NCI-H226 (cell line): ENCODE measurements at regions not wholly inside any gene's neighbourhood (a gene's known extent, or its start where the extent isn't known, plus 50 kb on each side); places are given as distances from the start of the nearest gene placed in this dataset.

Experiments
- DNase-seq: peaks from one replicate; pipeline ENCODE4 v3.0.0-alpha.2; 2015

DNA sequence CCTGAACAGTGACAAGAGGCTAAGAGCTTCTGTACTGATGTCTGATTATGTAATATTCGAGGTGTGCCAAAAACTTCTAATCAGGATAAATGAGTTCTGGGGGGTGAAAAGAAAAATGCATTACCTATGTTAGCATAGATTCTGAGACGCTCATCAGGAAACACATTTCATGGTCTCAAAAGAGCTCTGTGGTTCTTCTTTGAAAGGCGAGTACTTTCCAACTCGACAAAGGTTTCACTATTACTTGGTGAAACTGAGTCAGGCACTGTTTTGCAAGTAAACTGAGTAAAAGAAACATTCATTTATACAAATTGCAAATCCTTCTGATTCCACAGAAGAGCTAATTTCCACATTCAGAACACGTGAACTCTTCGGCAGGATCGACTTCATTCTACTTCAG lies 523.2 kb downstream of the GATA3 start:
- no peak for DNase-seq

DNA sequence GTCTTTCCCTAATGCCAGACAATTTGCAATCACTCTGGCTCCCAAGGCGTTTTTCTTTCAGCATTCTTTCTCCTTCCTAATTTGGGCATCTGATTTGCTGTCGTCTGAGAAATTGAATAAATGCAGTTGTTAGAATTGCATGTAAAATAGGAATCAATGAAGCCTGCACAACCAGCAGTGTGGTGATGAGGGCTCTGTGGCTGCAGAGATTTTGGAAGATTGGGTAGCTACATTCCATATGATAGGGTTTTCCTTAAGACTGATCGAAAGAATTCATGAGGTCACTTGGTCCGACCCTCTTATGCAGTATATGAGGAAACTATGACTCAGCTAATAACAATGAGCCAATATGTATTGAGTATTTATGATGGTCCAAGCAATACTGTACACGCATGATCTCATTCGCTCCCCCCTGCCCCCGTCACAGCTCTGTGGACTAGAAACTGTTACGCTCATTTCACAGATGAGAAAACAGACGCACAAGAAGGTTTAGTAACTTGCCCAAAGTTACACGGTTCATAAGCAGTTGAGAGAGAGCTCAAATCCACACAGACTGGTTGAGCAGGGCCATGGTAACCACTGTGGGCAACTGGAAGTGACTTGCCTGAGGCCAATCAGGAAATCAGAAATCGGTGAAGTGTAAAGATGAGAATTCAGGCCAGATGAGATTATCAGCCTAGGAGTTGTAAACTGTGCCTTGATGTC lies 527.2 kb downstream of the GATA3 start:
- DNase-seq: no peak

DNA sequence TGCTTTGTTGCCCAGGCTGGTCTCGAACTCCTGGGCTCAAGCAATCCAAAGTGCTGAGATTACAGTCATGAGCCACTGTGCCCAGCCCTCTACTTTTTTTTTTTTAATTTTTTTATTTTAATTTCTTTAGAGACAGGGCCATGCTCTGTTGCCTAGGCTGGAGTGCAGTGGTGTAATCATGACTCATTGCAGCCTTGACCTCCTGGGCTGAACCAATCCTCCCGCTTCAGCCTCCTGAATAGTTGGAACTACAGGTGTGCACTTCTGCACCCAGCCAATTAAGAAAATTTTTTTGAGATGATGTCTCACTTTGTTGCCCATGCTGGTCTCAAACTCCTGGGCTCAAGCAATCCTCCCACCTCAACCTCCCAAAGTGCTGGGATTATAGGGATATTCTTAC lies 528.6 kb downstream of the GATA3 start:
- DNase-seq: no peak

DNA sequence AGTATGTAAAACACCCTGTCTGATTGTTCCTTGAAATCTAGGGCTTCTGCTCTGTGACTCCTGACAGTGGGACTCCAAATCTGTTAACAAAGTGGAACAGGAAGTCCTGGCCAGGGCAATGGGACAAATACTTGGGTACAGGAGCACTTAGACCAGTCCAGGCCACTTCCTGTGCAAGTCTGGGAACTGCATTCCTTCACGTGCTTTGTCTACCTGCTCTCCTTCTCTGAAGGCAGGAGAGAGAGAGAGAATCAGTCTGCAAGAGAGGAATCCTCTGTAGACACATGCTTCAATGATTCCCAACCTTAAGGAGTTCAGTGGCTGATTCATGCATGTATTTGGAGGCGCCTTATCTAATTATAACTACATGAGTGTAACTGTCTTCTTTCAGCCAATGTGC lies 530.2 kb downstream of the GATA3 start:
- no peak for DNase-seq

DNA sequence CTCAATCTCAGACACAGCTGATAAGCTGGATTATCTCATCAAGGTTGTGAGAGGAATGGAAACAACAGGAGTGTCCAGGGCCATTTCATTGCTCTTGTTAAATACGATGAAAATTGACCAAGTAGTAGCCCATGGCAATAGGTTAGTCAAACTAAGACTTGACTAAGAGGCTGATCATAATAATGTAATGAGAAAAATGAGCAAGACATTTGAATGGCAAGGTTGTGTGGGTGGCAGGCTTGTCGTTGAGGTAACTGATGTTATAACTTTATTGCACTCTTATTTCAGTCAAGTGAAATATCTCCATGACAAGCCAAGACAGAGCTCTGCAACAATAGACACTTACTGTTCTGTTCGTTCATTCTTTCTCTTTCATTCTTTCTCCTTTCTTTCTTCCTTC lies 532.0 kb downstream of the GATA3 start:
- no peak for DNase-seq

DNA sequence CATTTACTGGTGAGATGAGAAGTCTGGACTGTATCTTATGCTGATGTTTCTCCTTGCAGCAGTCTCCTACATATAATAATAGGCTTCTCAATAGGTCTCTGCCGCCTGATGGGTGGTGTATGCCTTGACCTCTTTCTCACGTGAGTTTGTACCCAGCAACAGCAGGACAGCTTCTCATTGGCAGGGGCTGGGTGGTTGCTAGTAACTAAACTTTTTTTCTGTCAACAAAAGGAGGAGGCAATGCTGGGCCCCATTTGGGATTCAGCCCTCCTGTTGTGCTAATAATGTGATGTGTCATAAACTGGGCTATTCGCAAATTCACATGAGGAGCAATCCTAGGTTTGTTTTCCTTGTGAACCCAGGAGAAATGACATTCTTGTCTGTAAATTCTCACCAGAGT lies 533.6 kb downstream of the GATA3 start:
- DNase-seq: no peak

DNA sequence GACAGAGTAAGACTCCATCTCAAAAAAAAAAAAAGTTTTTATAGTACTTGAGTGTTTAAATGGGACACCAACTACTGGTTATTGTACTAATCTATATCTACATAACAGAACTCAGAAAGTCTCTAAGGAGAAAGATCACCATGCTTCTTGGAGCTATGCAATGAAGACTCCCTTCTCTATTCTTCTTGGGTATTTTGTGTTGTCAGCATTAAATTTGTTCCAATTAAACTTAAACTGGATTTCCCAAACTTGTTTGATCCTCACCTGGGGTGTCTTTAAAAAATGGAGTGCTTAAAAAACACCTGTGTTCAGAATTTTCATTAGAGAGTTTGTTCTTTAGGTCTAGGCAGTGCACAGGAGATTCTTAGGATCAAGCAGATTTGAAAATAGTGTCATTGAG lies 536.0 kb downstream of the GATA3 start:
- DNase-seq: no peak

DNA sequence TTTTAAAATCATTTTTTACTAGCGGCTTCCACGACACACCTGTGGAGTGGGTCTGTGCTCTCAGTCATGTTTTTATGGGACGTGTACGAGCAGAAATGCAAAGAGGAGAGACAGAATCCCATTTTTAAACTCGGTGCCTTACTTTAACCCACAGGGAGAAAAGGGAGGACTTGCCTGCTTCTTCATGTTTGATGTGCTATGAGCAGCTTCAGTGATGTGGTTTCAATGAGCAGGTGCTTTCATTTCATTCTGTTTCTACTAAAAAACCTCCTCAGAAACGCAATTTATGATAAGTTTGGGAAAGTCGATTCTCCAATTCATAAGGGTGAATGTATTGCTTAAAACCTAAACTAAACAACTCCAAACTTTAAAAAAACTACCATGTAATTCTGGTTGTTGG lies 537.2 kb downstream of the GATA3 start:
- DNase-seq: no peak

DNA sequence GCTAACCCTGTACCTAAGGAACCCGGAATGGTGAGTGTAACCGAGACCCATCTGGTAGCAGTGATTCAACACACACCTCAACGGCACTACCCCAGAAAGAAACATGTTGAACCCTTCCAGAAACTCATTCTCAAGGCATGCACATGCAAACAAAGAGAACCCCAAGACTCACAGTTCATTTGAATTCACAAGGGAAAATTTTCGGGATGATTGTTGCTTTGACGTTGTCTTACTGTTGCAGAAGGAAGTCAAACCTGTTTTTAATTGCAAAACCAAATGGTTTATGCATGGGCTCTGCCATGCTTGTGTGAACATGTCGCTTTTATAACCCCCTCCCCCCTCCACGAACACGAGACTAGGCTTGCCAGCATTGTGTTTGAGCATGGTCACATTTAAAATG lies 539.7 kb downstream of the GATA3 start:
- no peak for DNase-seq

DNA sequence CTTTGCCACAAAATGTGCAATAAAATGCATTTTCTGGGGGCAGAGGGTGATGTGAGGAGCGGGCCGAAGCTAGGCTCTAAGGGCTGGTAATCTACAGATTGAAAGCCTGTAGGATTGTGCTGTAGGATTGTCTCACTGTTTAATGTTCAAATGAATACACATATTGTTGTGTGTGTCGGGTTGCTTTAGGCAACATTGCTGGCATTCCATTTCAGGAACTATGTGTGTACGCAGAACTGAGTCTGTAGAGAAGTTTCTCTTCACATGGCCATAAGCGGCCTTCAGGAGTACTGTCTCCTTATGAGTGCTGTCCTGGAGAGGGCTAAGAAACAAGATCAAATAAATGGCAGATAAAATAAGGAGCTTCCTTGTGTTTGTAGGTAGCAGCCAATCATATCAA lies 540.2 kb downstream of the GATA3 start:
- DNase-seq: no peak

DNA sequence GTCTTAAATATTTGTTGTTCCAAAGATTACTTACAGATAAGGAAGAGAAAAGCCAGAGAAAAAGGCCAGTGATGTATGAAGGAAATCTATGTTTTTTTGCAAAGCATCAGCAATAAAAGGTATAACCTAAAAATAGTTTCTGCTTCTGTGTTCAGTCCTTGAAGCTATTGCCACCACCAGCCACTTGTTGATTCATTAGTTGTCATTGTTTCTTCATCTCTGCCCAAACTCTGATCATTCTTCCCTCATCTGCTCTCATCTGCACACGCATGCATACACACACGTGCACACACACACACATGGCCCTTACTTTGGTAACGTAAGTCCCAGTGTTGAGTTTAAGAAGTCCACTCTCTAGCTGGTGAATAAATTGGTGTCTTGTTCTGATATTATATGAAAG lies 540.7 kb downstream of the GATA3 start:
- no peak for DNase-seq

DNA sequence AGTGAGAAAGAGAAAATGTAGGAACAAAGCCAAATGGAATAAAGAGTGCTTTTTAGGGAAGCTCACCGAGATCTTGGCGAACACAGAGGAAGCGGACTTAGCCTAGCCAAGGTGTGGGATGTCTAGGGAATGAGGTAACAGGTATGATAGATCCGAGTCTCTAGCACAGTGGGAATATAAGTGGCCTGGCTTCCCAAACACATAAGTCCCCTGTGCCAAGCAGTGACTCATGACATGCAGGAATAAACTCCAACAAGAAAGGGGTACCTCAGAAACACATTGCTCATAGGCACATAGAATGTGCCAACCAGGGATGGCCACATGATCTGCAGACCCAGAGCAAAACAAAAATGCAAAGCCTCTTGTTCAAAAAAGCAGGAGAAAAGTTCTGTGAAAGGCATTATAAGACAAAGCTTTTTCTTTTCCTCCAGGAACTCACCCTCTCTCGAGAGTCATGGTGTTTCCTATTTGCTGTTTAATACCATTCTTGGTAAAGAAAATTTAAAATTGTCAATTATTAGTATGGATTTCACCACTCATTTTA lies 542.5 kb downstream of the GATA3 start:
- no peak for DNase-seq

DNA sequence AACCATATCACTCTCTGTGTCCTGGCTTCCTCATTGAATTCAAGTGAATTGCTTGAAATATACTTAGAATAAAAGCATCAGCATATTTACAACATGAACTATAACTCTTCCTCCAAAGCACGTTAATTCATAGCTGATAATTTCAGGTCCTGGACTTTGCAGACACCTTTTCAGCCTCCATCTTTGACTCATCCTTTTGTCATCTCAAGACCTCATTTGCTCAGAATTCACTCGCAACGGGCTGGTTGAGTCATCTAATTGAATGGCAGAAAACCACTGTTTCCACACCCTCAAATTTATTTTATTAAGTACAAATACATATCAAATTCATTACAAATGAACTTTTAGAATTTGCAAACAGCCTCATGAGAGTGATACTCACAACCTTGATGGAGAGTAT lies 545.7 kb downstream of the GATA3 start:
- peak; percentile 70 for DNase-seq

DNA sequence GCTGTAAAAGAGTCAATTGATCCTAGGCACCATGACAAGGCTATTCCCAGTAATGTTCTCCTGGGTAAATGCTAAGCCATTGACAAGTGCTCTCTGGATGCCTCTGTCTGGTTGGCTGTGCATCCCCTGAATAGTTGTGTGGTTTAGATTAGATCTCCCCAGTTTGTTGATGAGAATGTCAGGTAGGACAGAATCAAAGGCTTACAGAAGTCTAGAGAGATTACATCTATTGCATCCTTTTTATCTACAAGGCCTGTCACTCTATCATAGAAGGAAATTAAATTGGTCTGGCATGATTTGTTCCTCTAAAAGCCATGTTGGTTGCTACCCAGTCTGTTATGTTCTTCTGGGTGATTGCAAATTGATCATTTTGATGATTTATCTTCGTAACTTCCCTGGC lies 548.3 kb downstream of the GATA3 start:
- DNase-seq: no peak

DNA sequence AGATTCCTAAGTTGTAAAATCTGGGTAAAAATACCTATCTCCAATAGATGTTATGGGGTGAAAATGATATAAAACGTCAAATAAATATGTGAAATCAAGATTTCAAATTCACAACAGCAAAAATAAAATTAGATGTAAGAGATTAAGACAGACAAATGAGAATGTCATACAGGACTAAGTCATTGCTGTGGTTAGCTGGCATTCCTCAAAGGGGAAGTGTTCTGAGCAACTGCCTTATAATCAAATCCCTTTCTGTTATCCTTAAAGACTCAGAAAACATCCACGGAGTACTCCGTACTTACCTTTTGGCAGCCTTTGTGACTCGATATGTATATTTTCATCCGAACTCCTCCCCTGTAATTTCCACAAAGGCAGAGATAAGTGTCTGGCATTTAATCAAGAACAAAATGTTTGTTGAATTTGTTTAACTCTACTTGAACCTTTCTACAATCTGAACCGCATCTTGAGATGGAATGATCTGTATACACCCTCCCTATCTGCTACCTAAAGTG lies 559.6 kb downstream of the GATA3 start:
- no peak for DNase-seq

DNA sequence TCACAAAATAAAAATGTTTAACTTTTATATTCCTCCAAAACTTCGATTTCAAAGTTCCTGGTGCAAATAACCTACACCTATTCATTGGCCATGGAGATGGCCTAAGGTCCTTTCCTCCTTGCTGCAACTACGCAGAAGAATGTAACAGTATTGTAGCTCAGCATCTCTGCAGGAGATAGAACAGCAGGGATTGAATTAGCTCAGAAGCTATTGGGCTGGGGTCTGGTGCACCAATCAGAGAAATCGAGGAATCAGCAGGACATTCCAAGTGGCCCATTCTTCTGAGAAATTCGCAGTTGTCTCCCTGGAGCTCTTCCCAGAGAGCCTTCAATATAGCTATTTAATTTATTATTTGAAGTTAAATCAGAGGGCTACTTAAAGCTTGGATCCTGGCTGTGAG lies 560.6 kb downstream of the GATA3 start:
- DNase-seq: no peak

DNA sequence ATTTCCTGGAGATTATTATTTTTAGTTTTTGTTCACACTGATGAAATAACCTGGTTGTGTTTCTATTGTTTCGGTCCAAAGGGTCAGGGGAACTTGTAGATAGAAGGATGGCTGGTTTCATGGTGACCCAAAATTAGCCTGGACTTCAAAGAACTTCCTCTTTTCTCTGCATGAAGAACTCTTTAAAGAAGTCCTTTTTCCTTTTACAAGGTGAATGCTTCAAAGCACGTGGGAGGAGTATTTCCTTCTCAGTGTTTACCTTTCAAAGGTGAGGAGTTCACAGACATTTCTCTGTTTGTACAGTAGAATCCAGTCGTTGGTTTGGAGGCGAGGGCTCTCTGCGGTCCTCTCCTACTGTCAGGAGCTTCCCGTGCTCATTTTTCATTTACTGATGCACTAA lies 561.7 kb downstream of the GATA3 start:
- no peak for DNase-seq

DNA sequence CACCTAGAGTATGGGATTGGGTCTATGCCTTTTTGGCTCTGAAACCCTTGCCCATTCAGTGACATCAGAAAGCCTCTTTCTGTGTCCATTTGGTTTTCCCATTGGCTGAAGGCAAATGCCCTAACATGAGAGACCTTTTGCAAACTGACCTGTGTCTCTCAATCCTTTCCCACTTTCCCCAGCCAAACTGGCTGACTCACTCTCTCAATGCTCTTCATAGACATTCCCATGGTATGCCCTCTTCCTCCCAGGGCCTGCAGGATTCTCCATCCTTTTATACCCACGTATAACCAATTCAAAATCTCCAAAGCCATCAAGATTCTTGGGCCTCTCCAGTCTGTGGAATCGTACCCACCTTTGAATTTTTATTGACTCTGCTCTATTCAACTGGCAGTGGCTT lies 563.3 kb downstream of the GATA3 start:
- peak; percentile 10 for DNase-seq

DNA sequence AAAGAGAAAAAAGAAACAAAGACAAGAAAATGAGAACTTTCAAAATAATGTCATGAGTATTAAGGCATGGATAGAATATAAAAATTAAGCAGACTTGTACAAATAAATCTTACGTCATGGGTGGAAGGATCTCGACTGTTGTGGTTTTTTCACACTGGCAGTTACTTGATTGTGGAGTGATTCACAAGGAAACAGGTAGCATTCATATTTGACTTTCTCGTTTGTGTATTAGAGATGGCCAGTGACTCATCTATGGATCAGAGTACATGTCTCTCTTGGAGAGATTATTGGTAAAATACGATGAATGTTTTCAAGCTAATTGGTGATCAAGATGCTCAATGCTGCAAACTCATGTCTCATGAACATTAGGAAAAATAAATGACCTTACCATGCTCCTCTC lies 564.3 kb downstream of the GATA3 start:
- no peak for DNase-seq

DNA sequence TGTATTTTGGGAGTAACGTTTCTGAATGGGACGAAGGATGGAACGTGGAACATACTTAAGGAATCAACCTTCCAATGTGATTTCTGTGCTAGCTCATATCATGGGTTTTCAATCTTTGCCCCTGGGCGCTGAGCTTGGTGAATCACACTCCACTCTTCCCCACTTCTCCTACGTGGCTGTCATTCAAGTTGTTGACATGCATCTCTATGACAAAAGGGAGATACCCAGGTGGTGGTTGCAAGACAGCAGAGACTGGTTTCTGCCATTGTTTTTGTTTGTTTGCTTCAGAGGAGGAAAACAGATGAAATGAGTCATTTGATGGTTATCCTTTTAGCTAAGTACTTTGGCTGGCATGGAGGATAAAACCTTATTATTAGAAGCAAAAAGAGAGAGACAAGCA lies 573.9 kb downstream of the GATA3 start:
- no peak for DNase-seq

DNA sequence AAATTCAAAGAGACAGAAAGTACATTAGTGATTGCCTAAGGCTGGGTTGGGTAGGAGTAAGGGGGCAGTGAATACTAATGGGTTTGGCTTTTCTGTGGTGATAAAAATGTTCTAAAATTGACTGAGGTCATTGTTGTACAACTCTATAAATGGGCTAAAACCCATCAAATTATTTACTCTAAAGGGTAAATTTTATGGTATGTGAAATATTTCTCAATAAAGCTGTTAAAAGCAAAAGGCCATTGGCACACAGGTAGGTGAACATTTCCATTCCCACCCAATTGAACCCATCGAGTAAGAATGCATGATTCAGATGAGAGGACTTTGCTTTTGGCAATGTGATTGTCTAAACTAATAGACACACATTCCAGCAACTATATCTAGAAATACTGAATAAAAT lies 579.4 kb downstream of the GATA3 start:
- DNase-seq: peak; percentile 35

DNA sequence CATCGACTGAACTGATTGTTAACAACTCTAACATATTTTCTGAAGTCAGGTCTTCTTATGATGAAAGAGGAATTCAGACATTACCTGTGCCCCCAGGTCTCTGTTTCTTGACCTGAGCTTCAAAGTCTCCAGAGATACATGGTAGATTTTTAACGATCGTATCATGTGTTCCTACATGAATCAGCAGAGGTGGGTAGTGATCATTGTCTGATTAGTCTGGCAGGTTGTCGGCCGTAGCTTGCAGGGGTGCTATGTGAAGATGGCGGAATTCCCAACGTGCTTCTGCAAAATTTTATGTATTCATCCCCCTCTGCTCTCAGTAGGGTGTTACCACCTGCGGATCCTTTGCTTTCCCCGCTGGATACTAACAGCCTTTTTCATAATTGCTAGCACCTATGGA lies 581.9 kb downstream of the GATA3 start:
- DNase-seq: no peak

DNA sequence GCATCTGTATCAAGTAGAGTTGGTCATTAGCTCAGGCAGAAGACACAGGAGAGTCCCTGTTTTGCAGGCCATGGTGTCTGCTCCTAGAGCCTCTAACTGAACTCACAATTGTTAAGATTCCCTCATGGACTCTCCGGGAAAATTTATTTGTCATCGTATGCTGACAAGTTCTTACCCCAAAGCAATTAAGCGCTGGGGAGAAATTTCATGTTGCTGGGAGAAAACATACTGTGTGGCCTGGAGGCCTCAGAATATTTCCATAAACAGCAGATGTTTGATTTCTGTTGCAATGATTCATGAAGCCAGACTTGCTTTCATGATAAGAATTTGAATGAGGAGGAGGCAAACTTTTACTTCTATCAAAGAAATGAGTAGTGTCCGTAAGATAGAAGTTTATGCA lies 583.2 kb downstream of the GATA3 start:
- peak; percentile 66 for DNase-seq

DNA sequence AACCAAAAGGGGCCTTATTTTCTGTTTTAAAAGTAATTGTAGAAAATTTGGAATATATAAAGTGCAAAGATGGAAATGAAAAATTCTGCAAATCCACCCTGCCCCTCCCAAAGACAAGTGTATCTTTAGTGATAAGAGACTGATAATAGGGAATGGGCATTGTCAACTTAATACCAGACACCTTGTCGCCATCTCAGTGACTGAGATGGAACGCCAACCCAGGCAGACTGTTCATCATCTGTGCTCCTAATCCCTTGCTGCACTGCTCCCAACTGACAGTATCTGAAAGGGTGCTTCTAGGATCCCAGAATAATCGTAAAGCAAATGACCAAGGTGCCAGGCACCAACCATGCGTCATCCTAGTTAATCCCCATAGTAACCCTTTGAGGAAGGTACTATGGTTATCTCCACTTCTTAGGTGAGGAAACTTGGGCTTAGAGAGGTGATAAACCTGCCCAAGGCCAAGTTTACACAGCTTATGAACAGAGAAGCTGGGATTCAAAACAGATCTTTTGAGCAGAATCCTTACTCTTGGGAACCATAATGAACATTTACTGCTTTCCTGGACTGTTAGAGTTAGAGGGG lies 583.7 kb downstream of the GATA3 start:
- DNase-seq: peak; percentile 56
